Fibroblast of villous mesenchyme (primary cell): ENCODE measurements at regions not wholly inside any gene's neighbourhood (a gene's known extent, or its start where the extent isn't known, plus 50 kb on each side); places are given as distances from the start of the nearest gene placed in this dataset.

Source experiments
- DNase-seq: peaks from one replicate; pipeline ENCODE4 v3.0.0-alpha.2; 2010; ENCODE audit warnings: low read depth
- H3K4me3 ChIP-seq: 2 replicates; pipeline ENCODE4 v1.5.1; 2011; ENCODE audit warnings: low read depth, mild to moderate bottlenecking, low read length
- TF ChIP-seq, protein P1 (sequence below): IDR thresholded peaks from 2 replicates; pipeline ENCODE4 v1.5.1; 2012; ENCODE audit warnings: low read depth, mild to moderate bottlenecking, low read length; ENCODE audit not compliant: insufficient read depth

DNA sequence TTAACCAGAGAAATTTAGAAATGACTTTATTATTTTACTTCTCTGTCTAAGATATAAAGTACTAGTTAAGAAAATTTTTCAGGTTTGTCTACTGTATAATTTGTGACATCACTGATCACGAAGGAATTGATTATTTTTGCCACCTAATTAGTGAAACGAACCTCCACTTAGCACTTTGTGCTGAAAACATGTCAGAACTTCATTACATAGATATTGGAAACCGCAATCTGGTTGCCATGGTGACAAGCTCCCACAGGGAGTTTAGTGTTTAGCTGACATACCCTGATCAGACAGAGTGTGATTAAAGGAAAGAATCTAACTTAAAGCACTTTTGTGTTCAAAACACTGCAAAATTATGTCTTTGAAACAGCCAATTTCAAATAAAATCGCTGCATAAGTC, 668.4 kb upstream of the CCNG1 start:
- TF ChIP-seq, protein P1, sequence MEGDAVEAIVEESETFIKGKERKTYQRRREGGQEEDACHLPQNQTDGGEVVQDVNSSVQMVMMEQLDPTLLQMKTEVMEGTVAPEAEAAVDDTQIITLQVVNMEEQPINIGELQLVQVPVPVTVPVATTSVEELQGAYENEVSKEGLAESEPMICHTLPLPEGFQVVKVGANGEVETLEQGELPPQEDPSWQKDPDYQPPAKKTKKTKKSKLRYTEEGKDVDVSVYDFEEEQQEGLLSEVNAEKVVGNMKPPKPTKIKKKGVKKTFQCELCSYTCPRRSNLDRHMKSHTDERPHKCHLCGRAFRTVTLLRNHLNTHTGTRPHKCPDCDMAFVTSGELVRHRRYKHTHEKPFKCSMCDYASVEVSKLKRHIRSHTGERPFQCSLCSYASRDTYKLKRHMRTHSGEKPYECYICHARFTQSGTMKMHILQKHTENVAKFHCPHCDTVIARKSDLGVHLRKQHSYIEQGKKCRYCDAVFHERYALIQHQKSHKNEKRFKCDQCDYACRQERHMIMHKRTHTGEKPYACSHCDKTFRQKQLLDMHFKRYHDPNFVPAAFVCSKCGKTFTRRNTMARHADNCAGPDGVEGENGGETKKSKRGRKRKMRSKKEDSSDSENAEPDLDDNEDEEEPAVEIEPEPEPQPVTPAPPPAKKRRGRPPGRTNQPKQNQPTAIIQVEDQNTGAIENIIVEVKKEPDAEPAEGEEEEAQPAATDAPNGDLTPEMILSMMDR: no peak
- DNase-seq: no peak
- H3K4me3 ChIP-seq: no peak overlapping the region

DNA sequence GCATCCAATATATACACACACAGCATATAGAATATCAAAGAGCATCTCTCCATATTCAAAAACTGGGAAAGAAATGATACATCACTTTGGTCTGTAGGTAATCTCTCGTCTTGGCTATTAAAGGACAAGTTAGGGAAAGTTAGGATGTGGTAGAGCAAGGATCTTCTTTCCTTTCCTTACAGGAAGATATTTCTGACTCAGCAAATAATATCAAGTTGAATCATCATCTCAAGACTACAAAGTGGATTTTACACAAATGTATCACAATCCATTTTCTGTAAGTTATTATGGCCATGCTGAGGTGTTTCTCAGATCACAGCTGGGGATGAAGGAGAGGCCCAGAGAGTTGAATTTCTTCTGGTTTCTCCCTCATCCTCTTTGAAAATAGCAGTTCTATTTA, 651.7 kb upstream of the CCNG1 start:
- TF ChIP-seq, protein P1: no peak

DNA sequence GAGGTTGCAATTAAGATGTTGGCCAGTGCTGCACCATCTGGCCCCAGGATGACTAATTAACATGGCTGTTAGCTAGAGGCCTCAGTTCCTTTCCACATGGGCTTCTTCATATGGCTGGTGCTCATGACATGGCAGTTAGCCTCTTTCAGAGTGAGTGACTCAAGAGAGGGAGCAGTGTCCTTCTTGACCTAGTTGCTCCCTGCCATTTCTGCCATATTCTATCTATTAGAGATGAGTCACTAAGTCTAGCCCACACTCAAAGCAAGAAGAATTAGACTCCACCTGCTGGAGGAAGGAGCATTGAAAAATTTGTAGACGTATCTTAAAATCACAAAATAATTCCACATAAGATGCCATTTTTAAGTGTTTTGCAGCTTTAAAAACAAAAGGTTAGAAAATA, 651.2 kb upstream of the CCNG1 start:
- H3K4me3 ChIP-seq: no peak overlapping the region
- TF ChIP-seq, protein P1: no peak
- DNase-seq: no peak

More for the DNA sequence above, 651.7 kb upstream of the CCNG1 start:
- no peak for DNase-seq
- no peak overlapping the region for H3K4me3 ChIP-seq

DNA sequence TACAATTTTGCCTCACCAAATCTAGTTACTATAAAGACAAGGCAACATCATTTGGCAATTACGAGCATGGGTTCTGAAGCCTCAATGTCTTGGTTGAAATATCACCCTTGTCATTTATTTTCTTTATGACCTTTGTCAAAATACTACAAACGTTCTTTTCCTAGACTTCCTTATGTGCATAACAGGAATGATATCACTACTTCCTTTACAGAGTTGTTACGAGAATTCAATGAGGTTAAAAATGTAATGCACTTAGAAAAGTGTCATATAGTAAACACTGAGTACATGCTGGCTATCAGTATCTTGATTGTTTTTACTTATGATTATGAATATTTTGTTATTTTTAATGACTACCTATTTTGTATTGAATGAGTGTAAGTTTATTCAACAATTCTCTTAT, 640.9 kb upstream of the CCNG1 start:
- DNase-seq: no peak
- no peak overlapping the region for H3K4me3 ChIP-seq
- TF ChIP-seq, protein P1: no peak

DNA sequence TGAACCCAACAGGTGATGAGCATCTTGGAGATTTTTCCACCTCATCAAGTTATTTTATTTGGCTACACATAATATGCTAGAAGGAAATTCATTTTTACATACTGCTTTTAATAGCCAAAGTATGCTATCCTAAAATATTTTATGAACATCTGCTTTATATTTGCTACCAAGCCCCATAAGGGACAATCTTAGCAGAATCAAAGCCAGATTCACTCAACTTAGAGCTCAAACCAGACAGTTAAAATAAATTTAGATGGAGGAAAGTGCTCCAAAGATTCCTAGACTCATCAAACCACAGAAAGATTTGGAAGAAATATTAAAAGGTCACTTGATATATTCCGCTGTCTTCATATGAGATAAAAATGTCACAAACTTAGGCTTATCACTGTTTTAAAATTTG, 637.1 kb upstream of the CCNG1 start:
- H3K4me3 ChIP-seq: no peak overlapping the region
- TF ChIP-seq, protein P1: no peak
- no peak for DNase-seq

DNA sequence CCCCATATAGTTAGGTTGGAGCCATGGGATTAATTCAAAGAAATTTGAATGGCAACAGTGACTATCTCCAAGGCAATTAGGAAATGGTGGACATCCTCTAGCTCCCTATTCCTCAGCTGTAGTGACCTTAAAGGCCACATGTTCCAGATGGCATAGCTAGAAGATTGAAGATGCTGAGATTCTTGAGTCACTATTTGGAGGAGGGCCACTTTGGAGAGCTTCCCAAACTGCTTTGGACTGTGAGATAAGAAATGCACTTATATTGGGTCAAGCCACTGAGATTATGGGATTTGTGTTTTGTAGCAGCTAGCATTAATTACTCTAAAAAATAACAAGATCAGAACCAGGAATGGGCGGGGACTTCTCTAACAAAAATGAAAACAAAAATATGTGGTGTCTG, 636.2 kb upstream of the CCNG1 start:
- H3K4me3 ChIP-seq: no peak overlapping the region
- TF ChIP-seq, protein P1: no peak
- DNase-seq: no peak

DNA sequence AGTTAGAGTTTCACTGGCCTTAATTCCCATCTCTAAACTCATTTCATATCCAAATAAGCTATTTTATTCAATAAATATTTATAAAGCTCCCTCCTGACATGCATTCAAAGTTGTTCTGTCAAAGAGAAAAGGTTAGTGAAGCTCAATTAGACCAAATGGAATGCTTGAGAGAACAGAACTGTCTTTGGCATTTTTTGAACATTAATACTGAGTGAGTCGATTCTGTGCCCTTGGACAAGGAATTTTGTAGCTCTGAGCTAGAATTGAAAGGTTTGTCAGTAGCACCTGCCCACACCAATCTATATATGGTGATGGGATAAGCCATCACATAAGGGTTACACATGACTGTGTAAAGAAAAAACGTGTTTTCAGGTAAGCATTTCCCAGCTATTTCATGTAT, 631.2 kb upstream of the CCNG1 start:
- H3K4me3 ChIP-seq: no peak overlapping the region
- no peak for DNase-seq
- TF ChIP-seq, protein P1: no peak
